ENCODE measurements at regions not wholly inside any gene's neighbourhood (a gene's known extent, or its start where the extent isn't known, plus 50 kb on each side); places are given as distances from the start of the nearest gene placed in this dataset.

DNA sequence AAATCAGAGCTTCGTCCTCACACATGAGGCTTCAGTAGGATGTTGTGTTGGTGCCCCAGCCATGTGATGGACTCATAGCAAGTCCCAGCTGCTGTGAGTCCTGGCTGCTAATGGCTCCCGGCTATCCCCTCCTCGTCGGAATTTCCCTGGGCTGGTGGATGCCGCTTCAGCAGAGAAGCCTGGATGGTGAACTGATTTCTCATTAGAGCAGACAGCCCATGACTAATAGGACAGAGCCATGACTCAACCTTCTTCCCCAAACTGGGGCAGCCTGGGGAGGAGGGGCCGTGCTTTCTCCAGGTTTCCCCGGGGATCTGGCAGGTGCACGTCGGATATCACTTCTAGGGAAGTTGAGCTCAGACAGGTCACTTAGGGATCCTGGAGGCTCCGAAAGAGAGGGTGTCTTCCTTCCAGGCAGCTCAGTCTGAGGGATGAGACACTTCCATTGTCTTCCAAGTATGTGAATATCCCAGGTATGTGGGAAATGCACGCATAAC is 112.7 kb downstream of the ASMT start:
- Histone ChIP-seq H3K27ac (ENCODE audit: extremely low read depth, low read depth, low read length) (no peak overlapping the region), H3K36me3 (ENCODE audit: control insufficient read depth in 2 of 2, insufficient read depth in 1 of 2, low read length in 2 of 2) (no peaks in the 10 kb centered on the region), H3K9me3 (ENCODE audit: control insufficient read depth, insufficient read depth, low read depth, low read length) (no peaks in the 10 kb centered on the region), H3K4me1 (ENCODE audit: control insufficient read depth, insufficient read depth, low read length) (no peaks in the 10 kb centered on the region), H3K4me3 (ENCODE audit: low read depth, low read length) (no peak overlapping the region)
- POLR2A ChIA-PET, result no interaction called here
- CTCF ChIA-PET, result no interaction called here
- TF ChIP-seq GLIS1 (tag by site-specific recombination; IDR thresholded peaks at IDR 0.05) (no peak), PBX3 (CRISPR knock-in tag; IDR thresholded peaks at IDR 0.05) (no peak), HOXC10 (CRISPR knock-in tag; IDR thresholded peaks at IDR 0.05) (no peak), ZNF155 (tag by site-specific recombination; IDR thresholded peaks at IDR 0.05) (no peak), INSM2 (tag by site-specific recombination; IDR thresholded peaks at IDR 0.05) (no peak), ZNF548 (tag by site-specific recombination; IDR thresholded peaks at IDR 0.05) (no peak), KLF10 (tag by site-specific recombination; IDR thresholded peaks at IDR 0.05) (no peak), ZNF670 (tag by site-specific recombination; IDR thresholded peaks at IDR 0.05; ENCODE audit: low read depth) (no peak), ZIC2 (tag by site-specific recombination; IDR thresholded peaks at IDR 0.05) (no peak), ZNF37A (tag by site-specific recombination; IDR thresholded peaks at IDR 0.05) (no peak), ZNF521 (tag by site-specific recombination; IDR thresholded peaks at IDR 0.05) (no peak), ZSCAN4 (tag by site-specific recombination; IDR thresholded peaks at IDR 0.05) (no peak), HOXD13 (CRISPR knock-in tag; IDR thresholded peaks at IDR 0.05; ENCODE audit: borderline replicate concordance) (no peak), ZFHX2 (tag by site-specific recombination; conservative IDR thresholded peaks at IDR 0.05) (no peak), ZNF48 (tag by site-specific recombination; IDR thresholded peaks at IDR 0.05) (no peak)
- TF ChIP-seq, protein P1, sequence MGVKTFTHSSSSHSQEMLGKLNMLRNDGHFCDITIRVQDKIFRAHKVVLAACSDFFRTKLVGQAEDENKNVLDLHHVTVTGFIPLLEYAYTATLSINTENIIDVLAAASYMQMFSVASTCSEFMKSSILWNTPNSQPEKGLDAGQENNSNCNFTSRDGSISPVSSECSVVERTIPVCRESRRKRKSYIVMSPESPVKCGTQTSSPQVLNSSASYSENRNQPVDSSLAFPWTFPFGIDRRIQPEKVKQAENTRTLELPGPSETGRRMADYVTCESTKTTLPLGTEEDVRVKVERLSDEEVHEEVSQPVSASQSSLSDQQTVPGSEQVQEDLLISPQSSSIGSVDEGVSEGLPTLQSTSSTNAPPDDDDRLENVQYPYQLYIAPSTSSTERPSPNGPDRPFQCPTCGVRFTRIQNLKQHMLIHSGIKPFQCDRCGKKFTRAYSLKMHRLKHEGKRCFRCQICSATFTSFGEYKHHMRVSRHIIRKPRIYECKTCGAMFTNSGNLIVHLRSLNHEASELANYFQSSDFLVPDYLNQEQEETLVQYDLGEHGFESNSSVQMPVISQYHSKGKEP (tag by site-specific recombination; IDR thresholded peaks at IDR 0.05), result no peak
- TF ChIP-seq, protein P2, sequence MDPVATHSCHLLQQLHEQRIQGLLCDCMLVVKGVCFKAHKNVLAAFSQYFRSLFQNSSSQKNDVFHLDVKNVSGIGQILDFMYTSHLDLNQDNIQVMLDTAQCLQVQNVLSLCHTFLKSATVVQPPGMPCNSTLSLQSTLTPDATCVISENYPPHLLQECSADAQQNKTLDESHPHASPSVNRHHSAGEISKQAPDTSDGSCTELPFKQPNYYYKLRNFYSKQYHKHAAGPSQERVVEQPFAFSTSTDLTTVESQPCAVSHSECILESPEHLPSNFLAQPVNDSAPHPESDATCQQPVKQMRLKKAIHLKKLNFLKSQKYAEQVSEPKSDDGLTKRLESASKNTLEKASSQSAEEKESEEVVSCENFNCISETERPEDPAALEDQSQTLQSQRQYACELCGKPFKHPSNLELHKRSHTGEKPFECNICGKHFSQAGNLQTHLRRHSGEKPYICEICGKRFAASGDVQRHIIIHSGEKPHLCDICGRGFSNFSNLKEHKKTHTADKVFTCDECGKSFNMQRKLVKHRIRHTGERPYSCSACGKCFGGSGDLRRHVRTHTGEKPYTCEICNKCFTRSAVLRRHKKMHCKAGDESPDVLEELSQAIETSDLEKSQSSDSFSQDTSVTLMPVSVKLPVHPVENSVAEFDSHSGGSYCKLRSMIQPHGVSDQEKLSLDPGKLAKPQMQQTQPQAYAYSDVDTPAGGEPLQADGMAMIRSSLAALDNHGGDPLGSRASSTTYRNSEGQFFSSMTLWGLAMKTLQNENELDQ (tag by site-specific recombination; IDR thresholded peaks at IDR 0.05; ENCODE audit: low read depth), result no peak
- TF ChIP-seq, protein P3, sequence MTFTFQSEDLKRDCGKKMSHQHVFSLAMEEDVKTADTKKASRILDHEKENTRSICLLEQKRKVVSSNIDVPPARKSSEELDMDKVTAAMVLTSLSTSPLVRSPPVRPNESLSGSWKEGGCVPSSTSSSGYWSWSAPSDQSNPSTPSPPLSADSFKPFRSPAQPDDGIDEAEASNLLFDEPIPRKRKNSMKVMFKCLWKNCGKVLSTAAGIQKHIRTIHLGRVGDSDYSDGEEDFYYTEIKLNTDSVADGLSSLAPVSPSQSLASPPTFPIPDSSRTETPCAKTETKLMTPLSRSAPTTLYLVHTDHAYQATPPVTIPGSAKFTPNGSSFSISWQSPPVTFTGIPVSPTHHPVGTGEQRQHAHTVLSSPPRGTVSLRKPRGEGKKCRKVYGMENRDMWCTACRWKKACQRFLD (tag by site-specific recombination; IDR thresholded peaks at IDR 0.05), result no peak
